ENCODE measurements at regions not wholly inside any gene's neighbourhood (a gene's known extent, or its start where the extent isn't known, plus 50 kb on each side); places are given as distances from the start of the nearest gene placed in this dataset.

- H3K9me3 ChIP-seq (ENCODE audit: insufficient read depth, low read length), result no peaks in the 10 kb centered on the region
- TF ChIP-seq EZH2phosphoT487 (conservative IDR thresholded peaks at IDR 0.05; ENCODE audit: low read length) (no peak), CTCF (IDR thresholded peaks at IDR 0.05; ENCODE audit: insufficient read depth, low read length, poor library complexity, severe bottlenecking) (no peak)
- no peak overlapping the region for H3K9ac ChIP-seq (ENCODE audit: low read length)
- H3K4me3 ChIP-seq (ENCODE audit: insufficient read depth, low read length, poor library complexity, severe bottlenecking), result no peak overlapping the region
- H3K36me3 ChIP-seq (ENCODE audit: low read length), result no peaks in the 10 kb centered on the region; the same call in 1 of the 2 replicates
- H3K27me3 ChIP-seq (ENCODE audit: low read length), result no peaks in the 10 kb centered on the region
- no peaks in the 10 kb centered on the region for H3K79me2 ChIP-seq (ENCODE audit: insufficient read depth, low read length)
- H3K9me2 ChIP-seq (replicated peaks; ENCODE audit: insufficient read depth, low read length), result no peaks in the 10 kb centered on the region
- no peaks in the 10 kb centered on the region for H4K20me1 ChIP-seq (ENCODE audit: low read depth, low read length)
- no peak overlapping the region for H2AFZ ChIP-seq (ENCODE audit: low read depth, low read length, severe bottlenecking)
- no peaks in the 10 kb centered on the region for H3F3A ChIP-seq (ENCODE audit: insufficient read depth)
- no peak overlapping the region for H3K27ac ChIP-seq (ENCODE audit: low read depth, low read length)
- H3K4me2 ChIP-seq (ENCODE audit: low read depth, low read length, poor library complexity, severe bottlenecking), result no peak overlapping the region
These were observed 421.2 kb downstream of the GASK1B start for GRCh38 chr4:157751631-157752030.

- Histone ChIP-seq H3K9ac (ENCODE audit: low read length) (no peak overlapping the region), H3K79me2 (ENCODE audit: insufficient read depth, low read length) (no peaks in the 10 kb centered on the region), H3K36me3 (ENCODE audit: low read length) (no peaks in the 10 kb centered on the region), H3K27ac (ENCODE audit: low read depth, low read length) (no peak overlapping the region), H3K9me3 (ENCODE audit: insufficient read depth, low read length) (no peaks in the 10 kb centered on the region), H3K4me3 (ENCODE audit: insufficient read depth, low read length, poor library complexity, severe bottlenecking) (no peak overlapping the region), H3K4me2 (ENCODE audit: low read depth, low read length, poor library complexity, severe bottlenecking) (no peak overlapping the region), H3K27me3 (ENCODE audit: low read length) (no peaks in the 10 kb centered on the region), H3K9me2 (replicated peaks; ENCODE audit: insufficient read depth, low read length) (no peaks in the 10 kb centered on the region), H3F3A (ENCODE audit: insufficient read depth) (no peaks in the 10 kb centered on the region), H2AFZ (ENCODE audit: low read depth, low read length, severe bottlenecking) (no peak overlapping the region), H4K20me1 (ENCODE audit: low read depth, low read length) (no peaks in the 10 kb centered on the region)
- no peak for TF ChIP-seq CTCF (IDR thresholded peaks at IDR 0.05; ENCODE audit: insufficient read depth, low read length, poor library complexity, severe bottlenecking)
- no peak for TF ChIP-seq EZH2phosphoT487 (conservative IDR thresholded peaks at IDR 0.05; ENCODE audit: low read length)
These were observed 431.2 kb downstream of the GASK1B start for GRCh38 chr4:157741642-157742041.

- no peaks in the 10 kb centered on the region for H3K79me2 ChIP-seq (ENCODE audit: insufficient read depth, low read length)
- no peaks in the 10 kb centered on the region for H3K27me3 ChIP-seq (ENCODE audit: low read length)
- no peaks in the 10 kb centered on the region for H3K9me3 ChIP-seq (ENCODE audit: insufficient read depth, low read length)
- no peaks in the 10 kb centered on the region for H4K20me1 ChIP-seq (ENCODE audit: low read depth, low read length)
- no peak overlapping the region for H3K27ac ChIP-seq (ENCODE audit: low read depth, low read length)
- no peak overlapping the region for H2AFZ ChIP-seq (ENCODE audit: low read depth, low read length, severe bottlenecking)
- no peak overlapping the region for H3K4me2 ChIP-seq (ENCODE audit: low read depth, low read length, poor library complexity, severe bottlenecking)
- H3K36me3 ChIP-seq (ENCODE audit: low read length), result no peaks in the 10 kb centered on the region
- no peaks in the 10 kb centered on the region for H3K9me2 ChIP-seq (replicated peaks; ENCODE audit: insufficient read depth, low read length)
- no peak overlapping the region for H3K4me3 ChIP-seq (ENCODE audit: insufficient read depth, low read length, poor library complexity, severe bottlenecking)
- H3K9ac ChIP-seq (ENCODE audit: low read length), result no peak overlapping the region
- TF ChIP-seq EZH2phosphoT487 (conservative IDR thresholded peaks at IDR 0.05; ENCODE audit: low read length) (no peak), CTCF (IDR thresholded peaks at IDR 0.05; ENCODE audit: insufficient read depth, low read length, poor library complexity, severe bottlenecking) (no peak)
- no peaks in the 10 kb centered on the region for H3F3A ChIP-seq (ENCODE audit: insufficient read depth)
These were observed 433.6 kb downstream of the GASK1B start for GRCh38 chr4:157739242-157739641.

Data from SU-DHL-6 (cell line).